ENCODE measurements at regions not wholly inside any gene's neighbourhood (a gene's known extent, or its start where the extent isn't known, plus 50 kb on each side); places are given as distances from the start of the nearest gene placed in this dataset.
"Not testable (repeated sequence)": the region's sequence is repeated elsewhere in the genome, so short reads cannot be mapped to it uniquely, and the experiment has no call there.

GRCh38 chr3:68515237-68515636 is 417.1 kb downstream of the TAFA4 start:
- H3K4me3 ChIP-seq (ENCODE audit: low read depth, low read length), result no peak overlapping the region
- TF ChIP-seq CTCF (IDR thresholded peaks at IDR 0.05; ENCODE audit: low read depth, low read length), result no peak

- TF ChIP-seq CTCF (IDR thresholded peaks at IDR 0.05; ENCODE audit: low read depth, low read length), result no peak
- no peak overlapping the region for H3K4me3 ChIP-seq (ENCODE audit: low read depth, low read length)
These were observed 428.1 kb downstream of the TAFA4 start for GRCh38 chr3:68504201-68504600.

- H3K4me3 ChIP-seq (ENCODE audit: low read depth, low read length), result not testable (repeated sequence)
These were observed 446.5 kb downstream of the TAFA4 start for GRCh38 chr3:68485845-68486244.

GRCh38 chr3:68485051-68485450 is 447.3 kb downstream of the TAFA4 start:
- no peak overlapping the region for H3K4me3 ChIP-seq (ENCODE audit: low read depth, low read length)
- TF ChIP-seq CTCF (IDR thresholded peaks at IDR 0.05; ENCODE audit: low read depth, low read length), result no peak

GRCh38 chr3:68483601-68484000 is 448.7 kb downstream of the TAFA4 start:
- H3K4me3 ChIP-seq (ENCODE audit: low read depth, low read length), result no peak overlapping the region
- TF ChIP-seq CTCF (IDR thresholded peaks at IDR 0.05; ENCODE audit: low read depth, low read length), result no peak

- TF ChIP-seq CTCF (IDR thresholded peaks at IDR 0.05; ENCODE audit: low read depth, low read length), result no peak
- H3K4me3 ChIP-seq (ENCODE audit: low read depth, low read length), result no peak overlapping the region
These were observed 449.3 kb downstream of the TAFA4 start for GRCh38 chr3:68483041-68483440.

- no peak for TF ChIP-seq CTCF (IDR thresholded peaks at IDR 0.05; ENCODE audit: low read depth, low read length)
- H3K4me3 ChIP-seq (ENCODE audit: low read depth, low read length), result no peak overlapping the region
These were observed 449.8 kb downstream of the TAFA4 start for GRCh38 chr3:68482565-68482964.

- H3K4me3 ChIP-seq (ENCODE audit: low read depth, low read length), result no peak overlapping the region
- TF ChIP-seq CTCF (IDR thresholded peaks at IDR 0.05; ENCODE audit: low read depth, low read length), result no peak
These were observed 452.6 kb downstream of the TAFA4 start for GRCh38 chr3:68479779-68480178.
